A549 (cell line): ENCODE measurements at regions not wholly inside any gene's neighbourhood (a gene's known extent, or its start where the extent isn't known, plus 50 kb on each side); places are given as distances from the start of the nearest gene placed in this dataset.

Experiments
- ATAC-seq, 2 experiments: fragments of 200-7000 bp in 1 of 2; fragments of >200 bp in 1 of 2; cut with Nextera tagmentation in 1 of 2; cut with Tn5 transposase in 1 of 2; 3 replicates each; pipeline versions ENCODE4 v1.8.0 to v1.9.1; 2018 to 2020; ENCODE audit warnings: mild to moderate bottlenecking in 1 of 2, moderate library complexity in 1 of 2
- CTCF ChIA-PET: fragments of 300-600 bp; sonication (Branson Sonifier 250); formaldehyde crosslinking; extraction: SDS; loops from one replicate; lab custom pipeline; 2021; ENCODE audit warnings: antibody characterized with exemption, inconsistent platforms; lab: Yijun Ruan, JAX
- POLR2A ChIA-PET: fragments of 350-600 bp; formaldehyde crosslinking; extraction: SDS; loops from one replicate; lab custom pipeline; 2021; ENCODE audit warnings: antibody characterized with exemption, inconsistent platforms; lab: Yijun Ruan, JAX
- DNase-seq, 2 experiments: peaks; one replicate each; pipeline versions ENCODE4 v3.0.0 to v3.0.0-alpha.2; 2011 to 2016; ENCODE audit warnings: low read depth in 1 of 2, low spot score in 1 of 2
- FAIRE-seq: peaks from 2 replicates; lab custom pipeline; 2011; peaks lifted over from hg19 to GRCh38; lab: Jason Lieb, UNC
- H3K27ac ChIP-seq, 2 experiments: fragments of >200 bp; sonication (Bioruptor Twin); formaldehyde crosslinking; 3 replicates each; pipeline ENCODE4 v1.5.1; 2016 to 2017
- H3K4me1 ChIP-seq: fragments of >200 bp; sonication (Bioruptor Twin); formaldehyde crosslinking; 3 replicates; pipeline ENCODE4 v1.6.1; 2016
- H3K4me2 ChIP-seq: fragments of >200 bp; sonication (Bioruptor Twin); formaldehyde crosslinking; 3 replicates; pipeline ENCODE4 v1.6.1; 2016
- H3K4me3 ChIP-seq: fragments of >200 bp; sonication (Bioruptor Twin); formaldehyde crosslinking; 3 replicates; pipeline ENCODE4 v1.5.1; 2016
- H3K9me3 ChIP-seq: fragments of >200 bp; sonication (Bioruptor Twin); formaldehyde crosslinking; 3 replicates; pipeline ENCODE4 v1.6.1; 2016
- ELK1 ChIP-seq: fragments of 150-350 bp; IDR thresholded peaks from 2 replicates; pipeline ENCODE4 v1.6.1; 2014; ENCODE audit warnings: low read depth, mild to moderate bottlenecking, low read length
- HOXA7 ChIP-seq: fragments of 250-450 bp; sonication (Bioruptor Pico); IDR thresholded peaks from 2 replicates; pipeline ENCODE4 v1.5.0; 2020; ENCODE audit warnings: mild to moderate bottlenecking, moderate library complexity
- HOXB13 ChIP-seq: fragments of 250-450 bp; sonication (Bioruptor Pico); IDR thresholded peaks from 2 replicates; pipeline ENCODE4 v1.5.0; 2020; ENCODE audit warnings: low read depth, mild to moderate bottlenecking, moderate library complexity
- HOXB5 ChIP-seq: fragments of 250-450 bp; sonication (Bioruptor Pico); IDR thresholded peaks from 2 replicates; pipeline ENCODE4 v1.5.0; 2020; ENCODE audit warnings: mild to moderate bottlenecking, moderate library complexity
- KDM5A ChIP-seq: fragments of 200-600 bp; sonication (generic); IDR thresholded peaks from 2 replicates; pipeline ENCODE4 v1.6.1; 2016; ENCODE audit warnings: antibody characterized with exemption, mild to moderate bottlenecking
- MAFK ChIP-seq: fragments of 450-650 bp; IDR thresholded peaks from 2 replicates; pipeline ENCODE4 v1.6.1; 2014; ENCODE audit not compliant: partially characterized antibody
- MYC ChIP-seq: IDR thresholded peaks from 2 replicates; pipeline ENCODE4 v1.6.1; 2012; ENCODE audit warnings: mild to moderate bottlenecking, inconsistent platforms, low read length, improper control_type of control experiment, borderline replicate concordance
- NPAS2 ChIP-seq: fragments of 250-450 bp; sonication (Bioruptor Pico); IDR thresholded peaks from 2 replicates; pipeline ENCODE4 v1.8.0; 2022; ENCODE audit warnings: mild to moderate bottlenecking, moderate library complexity, borderline replicate concordance
- NR3C1 ChIP-seq: fragments of >200 bp; sonication (Bioruptor Twin); formaldehyde crosslinking; IDR thresholded peaks from 3 replicates; pipeline ENCODE4 v1.6.1; 2017
- PHF8 ChIP-seq: fragments of 200-600 bp; sonication (generic); IDR thresholded peaks from 2 replicates; pipeline ENCODE4 v1.6.1; 2016; ENCODE audit warnings: low read depth, mild to moderate bottlenecking, antibody characterized with exemption, moderate library complexity, borderline replicate concordance
- ZSCAN20 ChIP-seq: fragments of 250-450 bp; sonication (Bioruptor Pico); IDR thresholded peaks from 2 replicates; pipeline ENCODE4 v1.8.0; 2022; ENCODE audit warnings: mild to moderate bottlenecking, moderate library complexity
- WGBS: methylation state at CpG from one replicate; pipeline ENCODE4 v1.1.6; 2017; ENCODE audit errors: missing lambda C conversion rate; 5-methylcytosine and 5-hydroxymethylcytosine counted together
- TF ChIP-seq, protein P1 (sequence below): IDR thresholded peaks from 2 replicates; pipeline ENCODE4 v1.6.1; 2012; ENCODE audit warnings: low read depth, borderline replicate concordance
- TF ChIP-seq, protein P2 (sequence below): fragments of >200 bp; sonication (Bioruptor Twin); formaldehyde crosslinking; IDR thresholded peaks from 3 replicates; pipeline ENCODE4 v1.6.1; 2016

DNA sequence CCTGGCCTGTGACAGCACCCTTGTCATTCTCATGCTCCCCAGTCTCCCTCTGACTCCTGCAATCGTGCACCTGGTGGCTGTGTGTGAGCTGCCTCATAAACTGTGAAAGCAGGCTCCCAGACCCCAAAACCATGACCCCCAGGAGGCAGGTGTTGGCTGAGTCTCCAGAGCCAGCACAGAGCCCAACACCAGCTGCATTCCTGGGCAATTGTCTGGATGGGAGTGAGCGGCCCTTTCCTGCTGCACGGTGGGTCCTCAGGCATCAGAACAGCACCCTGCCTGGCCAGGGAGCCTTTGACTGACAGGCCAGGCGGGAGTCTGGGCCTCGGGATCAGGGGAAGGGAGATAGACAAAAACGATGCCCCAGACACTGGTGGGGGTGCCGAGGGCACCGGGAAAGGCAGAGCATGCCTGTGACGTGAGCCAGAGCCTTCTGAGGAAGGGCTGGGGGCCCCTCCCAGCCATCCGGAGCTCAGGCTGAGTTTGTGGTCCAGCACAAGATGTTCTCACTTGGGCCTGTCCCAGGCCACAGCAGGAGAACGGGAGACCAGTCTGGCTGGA, 135.1 kb upstream of the GPC1 start (continued):
- TF ChIP-seq, protein P1, sequence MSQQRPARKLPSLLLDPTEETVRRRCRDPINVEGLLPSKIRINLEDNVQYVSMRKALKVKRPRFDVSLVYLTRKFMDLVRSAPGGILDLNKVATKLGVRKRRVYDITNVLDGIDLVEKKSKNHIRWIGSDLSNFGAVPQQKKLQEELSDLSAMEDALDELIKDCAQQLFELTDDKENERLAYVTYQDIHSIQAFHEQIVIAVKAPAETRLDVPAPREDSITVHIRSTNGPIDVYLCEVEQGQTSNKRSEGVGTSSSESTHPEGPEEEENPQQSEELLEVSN, result no peak
- no peak for TF ChIP-seq HOXB13 (CRISPR knock-in tag)
- no peak for TF ChIP-seq HOXB5 (CRISPR knock-in tag)

GRCh38 chr2:240300840-240301239, 134.6 kb upstream of the GPC1 start:
- Histone ChIP-seq H3K9me3 (no peaks in the 10 kb centered on the region), H3K27ac (no peak overlapping the region), H3K4me1 (no peaks in the 10 kb centered on the region), H3K4me3 (no peak overlapping the region), H3K4me2 (no peak overlapping the region)
- 84% methylated on average over 8 of the region's 8 CpGs for WGBS
- DNase-seq (no peak), ATAC-seq (no peak), FAIRE-seq (no peak)
- TF ChIP-seq MYC (no peak), ZSCAN20 (CRISPR knock-in tag) (no peak), HOXA7 (CRISPR knock-in tag) (no peak), KDM5A (no peak)
- ChIA-PET CTCF (interaction anchor here (0.6 to 2.4 kb wide), 6 partner anchors 15 to 138 kb away, joined by 3 to 5 read pairs (median 4); no protein-coding TSS in a partner anchor), POLR2A (no interaction called here)

- FAIRE-seq, result no peak
- H3K4me3 ChIP-seq, result no peak overlapping the region
- ATAC-seq, result no peak
- 80% methylated on average over 12 of the region's 13 CpGs for WGBS
- TF ChIP-seq ELK1 (no peak), MAFK (no peak), PHF8 (no peak), NR3C1 (no peak)
- TF ChIP-seq, protein P2, sequence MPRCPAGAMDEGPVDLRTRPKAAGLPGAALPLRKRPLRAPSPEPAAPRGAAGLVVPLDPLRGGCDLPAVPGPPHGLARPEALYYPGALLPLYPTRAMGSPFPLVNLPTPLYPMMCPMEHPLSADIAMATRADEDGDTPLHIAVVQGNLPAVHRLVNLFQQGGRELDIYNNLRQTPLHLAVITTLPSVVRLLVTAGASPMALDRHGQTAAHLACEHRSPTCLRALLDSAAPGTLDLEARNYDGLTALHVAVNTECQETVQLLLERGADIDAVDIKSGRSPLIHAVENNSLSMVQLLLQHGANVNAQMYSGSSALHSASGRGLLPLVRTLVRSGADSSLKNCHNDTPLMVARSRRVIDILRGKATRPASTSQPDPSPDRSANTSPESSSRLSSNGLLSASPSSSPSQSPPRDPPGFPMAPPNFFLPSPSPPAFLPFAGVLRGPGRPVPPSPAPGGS, result no peak
- no peak for DNase-seq
- ChIA-PET CTCF (interaction anchor here (0.6 to 2.4 kb wide), 5 partner anchors 14 to 137 kb away, joined by 3 to 5 read pairs (median 4); no protein-coding TSS in a partner anchor), POLR2A (no interaction called here)
- H3K9me3 ChIP-seq, result no peaks in the 10 kb centered on the region
- H3K4me2 ChIP-seq, result no peak overlapping the region
- no peaks in the 10 kb centered on the region for H3K4me1 ChIP-seq
- H3K27ac ChIP-seq, result no peak overlapping the region
Observed at GRCh38 chr2:240301256-240301795, 134.1 kb upstream of the GPC1 start.

- ChIA-PET POLR2A (no interaction called here), CTCF (interaction anchor here (1.1 to 1.4 kb wide), 2 partner anchors 14 to 137 kb away, joined by 4 read pairs; no protein-coding TSS in a partner anchor)
- no peak for TF ChIP-seq NPAS2 (CRISPR knock-in tag)
- FAIRE-seq, result no peak
- H3K4me3 ChIP-seq, result no peak overlapping the region
- no peaks in the 10 kb centered on the region for H3K9me3 ChIP-seq
- H3K27ac ChIP-seq, result no peak overlapping the region
- ATAC-seq, result no peak
- H3K4me2 ChIP-seq, result no peak overlapping the region
- H3K4me1 ChIP-seq, result no peaks in the 10 kb centered on the region
- 64% methylated on average over 2 of the region's 5 CpGs for WGBS
- no peak for DNase-seq
Observed at GRCh38 chr2:240302041-240302440, 133.4 kb upstream of the GPC1 start.
